H1 (cell line): ENCODE measurements at regions not wholly inside any gene's neighbourhood (a gene's known extent, or its start where the extent isn't known, plus 50 kb on each side); places are given as distances from the start of the nearest gene placed in this dataset.

Source experiments
- CTCF ChIA-PET: fragments of 300-600 bp; sonication (Branson Sonifier 250); formaldehyde crosslinking; loops from one replicate; lab custom pipeline; 2021; ENCODE audit not compliant: partially characterized antibody; lab: Charles Lee
- POLR2A ChIA-PET: fragments of 300-600 bp; sonication (Branson Sonifier 250); formaldehyde crosslinking; loops from one replicate; lab custom pipeline; 2021; ENCODE audit warnings: inconsistent platforms; ENCODE audit not compliant: partially characterized antibody; lab: Charles Lee
- DNase-seq, 2 experiments: peaks; one replicate each; pipeline versions ENCODE4 v3.0.0 to v3.0.0-alpha.2; 2010 to 2022; ENCODE audit warnings: low spot score in 2 of 2, low read depth in 1 of 2, mixed read lengths in 1 of 2
- FAIRE-seq: peaks from 2 replicates; lab custom pipeline; 2011; peaks lifted over from hg19 to GRCh38; lab: Jason Lieb, UNC
- H2AFZ ChIP-seq: 2 replicates; pipeline ENCODE4 v1.8.1; 2012; ENCODE audit warnings: low read length, inconsistent platforms
- H2AK5ac ChIP-seq: 2 replicates; pipeline ENCODE4 v1.6.1; 2013; ENCODE audit warnings: low read depth, low read length
- H2BK120ac ChIP-seq: replicated peaks from 2 replicates; pipeline ENCODE3; 2013; ENCODE audit warnings: low read depth, low read length, inconsistent platforms
- H2BK12ac ChIP-seq: 2 replicates; pipeline ENCODE4 v1.6.1; 2013; ENCODE audit warnings: low read depth, low read length
- H2BK15ac ChIP-seq: 2 replicates; pipeline ENCODE4 v1.6.1; 2013; ENCODE audit warnings: low read length
- H2BK20ac ChIP-seq: 2 replicates; pipeline ENCODE4 v1.6.1; 2013; ENCODE audit warnings: low read length
- H2BK5ac ChIP-seq: 2 replicates; pipeline ENCODE4 v1.6.1; 2013; ENCODE audit warnings: low read depth, low read length
- H3K14ac ChIP-seq: 2 replicates; pipeline ENCODE4 v1.6.1; 2013; ENCODE audit warnings: inconsistent platforms; ENCODE audit not compliant: insufficient read length
- H3K18ac ChIP-seq: 2 replicates; pipeline ENCODE4 v1.6.1; 2013; ENCODE audit warnings: low read length; ENCODE audit errors: extremely low read depth
- H3K23ac ChIP-seq: 2 replicates; pipeline ENCODE4 v1.6.1; 2013; ENCODE audit warnings: inconsistent platforms; ENCODE audit not compliant: insufficient read length
- H3K23me2 ChIP-seq: 2 replicates; pipeline ENCODE4 v1.6.1; 2013; ENCODE audit warnings: low read depth, low read length
- H3K27ac ChIP-seq: 2 replicates; pipeline ENCODE4 v1.6.1; 2011; ENCODE audit warnings: low read depth, low read length, inconsistent platforms
- H3K27me3 ChIP-seq, 4 experiments: replicated peaks in 1 of 4; 1 replicate in 1 of 4; 2 replicates in 3 of 4; pipeline versions ENCODE4 v1.6.1 to v1.8.1; 2011 to 2013; ENCODE audit warnings: low read length in 3 of 4, mild to moderate bottlenecking in 3 of 4, inconsistent platforms in 2 of 4, mixed read lengths in 2 of 4, moderate library complexity in 1 of 4; ENCODE audit not compliant: control insufficient read depth in 3 of 4, insufficient read depth in 3 of 4; ENCODE audit errors: extremely low read depth in 1 of 4
- H3K36me3 ChIP-seq, 4 experiments: 2 replicates each; pipeline versions ENCODE4 v1.6.1 to v1.8.1; 2011 to 2013; ENCODE audit warnings: mild to moderate bottlenecking in 4 of 4, low read length in 3 of 4, moderate library complexity in 2 of 4, control low read depth in 1 of 4, inconsistent platforms in 1 of 4; ENCODE audit not compliant: insufficient read depth in 4 of 4, control insufficient read depth in 2 of 4
- H3K4ac ChIP-seq: replicated peaks from 2 replicates; pipeline ENCODE3; 2013; ENCODE audit warnings: low read length, low read depth, mixed read lengths, inconsistent platforms; ENCODE audit not compliant: insufficient read length
- H3K4me1 ChIP-seq, 4 experiments: replicated peaks in 1 of 4; 1 replicate in 1 of 4; 2 replicates in 3 of 4; pipeline versions ENCODE4 v1.6.1 to v1.8.1; 2011 to 2013; ENCODE audit warnings: low read length in 3 of 4, inconsistent platforms in 2 of 4, mixed read lengths in 1 of 4; ENCODE audit not compliant: insufficient read depth in 4 of 4, control insufficient read depth in 3 of 4
- H3K4me2 ChIP-seq, 2 experiments: 2 replicates each; pipeline versions ENCODE4 v1.6.1 to v1.8.1; 2011 to 2013; ENCODE audit warnings: low read depth in 2 of 2, low read length in 2 of 2, control low read depth in 1 of 2, inconsistent platforms in 1 of 2, mild to moderate bottlenecking in 1 of 2; ENCODE audit not compliant: insufficient read depth in 1 of 2
- H3K4me3 ChIP-seq, 4 experiments: fragments of 200-600, 300-600 bp in 1 of 4; sonication (generic), shearing (Covaris generic), sonication (Bioruptor Twin) in 1 of 4; 2 replicates each; pipeline versions ENCODE4 v1.5.1 to v1.8.1; 2011 to 2016; ENCODE audit warnings: low read length in 4 of 4, low read depth in 3 of 4, control low read depth in 2 of 4, inconsistent platforms in 2 of 4, mild to moderate bottlenecking in 2 of 4, mixed read lengths in 1 of 4, moderate library complexity in 1 of 4; ENCODE audit not compliant: insufficient read depth in 2 of 4; ENCODE audit errors: extremely low read depth in 1 of 4
- H3K56ac ChIP-seq: replicated peaks from 2 replicates; pipeline ENCODE3; 2013; ENCODE audit warnings: low read depth, mild to moderate bottlenecking, mixed read lengths, low read length, inconsistent platforms; ENCODE audit not compliant: insufficient read length
- H3K79me1 ChIP-seq: 2 replicates; pipeline ENCODE4 v1.6.1; 2013; ENCODE audit warnings: low read depth, low read length, control low read depth
- H3K79me2 ChIP-seq, 2 experiments: 2 replicates each; pipeline versions ENCODE4 v1.6.1 to v1.8.1; 2012 to 2013; ENCODE audit warnings: low read length in 2 of 2, mild to moderate bottlenecking in 2 of 2, inconsistent platforms in 1 of 2; ENCODE audit not compliant: insufficient read depth in 2 of 2, control insufficient read depth in 1 of 2
- H3K9ac ChIP-seq, 4 experiments: replicated peaks in 1 of 4; 1 replicate in 1 of 4; 2 replicates in 3 of 4; pipeline versions ENCODE4 v1.6.1 to v1.8.1; 2011 to 2013; ENCODE audit warnings: low read depth in 3 of 4, low read length in 3 of 4, control low read depth in 2 of 4, mild to moderate bottlenecking in 2 of 4, moderate library complexity in 2 of 4, inconsistent platforms in 1 of 4; ENCODE audit errors: extremely low read depth in 1 of 4
- H3K9me3 ChIP-seq, 2 experiments: 2 replicates each; pipeline versions ENCODE4 v1.6.1 to v1.8.1; 2012 to 2013; ENCODE audit warnings: mild to moderate bottlenecking in 2 of 2, moderate library complexity in 2 of 2, control low read depth in 1 of 2, inconsistent platforms in 1 of 2, low read depth in 1 of 2, low read length in 1 of 2, mixed read lengths in 1 of 2; ENCODE audit not compliant: insufficient read depth in 2 of 2
- H4K20me1 ChIP-seq, 2 experiments: replicated peaks in 1 of 2; 2 replicates each; pipeline versions ENCODE3 to v1.8.1; 2011 to 2013; ENCODE audit warnings: inconsistent platforms in 2 of 2, low read length in 2 of 2, mild to moderate bottlenecking in 1 of 2; ENCODE audit not compliant: insufficient read depth in 2 of 2, control insufficient read depth in 1 of 2
- H4K5ac ChIP-seq: 2 replicates; pipeline ENCODE4 v1.6.1; 2013; ENCODE audit warnings: low read length, low read depth, mixed read lengths, inconsistent platforms; ENCODE audit not compliant: insufficient read length
- H4K8ac ChIP-seq: 2 replicates; pipeline ENCODE4 v1.8.0; 2013; ENCODE audit warnings: mild to moderate bottlenecking, moderate library complexity, low read length, inconsistent platforms; ENCODE audit not compliant: insufficient read depth; ENCODE audit errors: extremely low read depth
- H4K91ac ChIP-seq: replicated peaks from 2 replicates; pipeline ENCODE3; 2013; ENCODE audit warnings: low read length, mixed read lengths, inconsistent platforms; ENCODE audit not compliant: insufficient read length
- BCL11A ChIP-seq, 2 experiments: IDR thresholded peaks; one replicate each; pipeline ENCODE4 v1.6.1; 2011; ENCODE audit warnings: low read depth in 2 of 2, low read length in 2 of 2, mild to moderate bottlenecking in 2 of 2
- GTF2F1 ChIP-seq: IDR thresholded peaks from 2 replicates; pipeline ENCODE4 v1.6.1; 2012; ENCODE audit warnings: low read depth, low read length, improper control_type of control experiment, borderline replicate concordance
- HDAC2 ChIP-seq, 2 experiments: fragments of 300-600 bp in 1 of 2; sonication (generic) in 1 of 2; IDR thresholded peaks; 2 replicates each; pipeline ENCODE4 v1.6.1; 2011 to 2012; ENCODE audit warnings: low read depth in 2 of 2, low read length in 2 of 2, mild to moderate bottlenecking in 2 of 2, moderate library complexity in 2 of 2, borderline replicate concordance in 1 of 2, inconsistent platforms in 1 of 2
- KDM5A ChIP-seq: fragments of 200-600 bp; IDR thresholded peaks from 2 replicates; pipeline ENCODE4 v1.7.1; 2012; ENCODE audit warnings: mild to moderate bottlenecking, low read length, inconsistent platforms, mixed read lengths
- MAFK ChIP-seq: IDR thresholded peaks from 2 replicates; pipeline ENCODE4 v1.6.1; 2012; ENCODE audit warnings: low read depth, mild to moderate bottlenecking, improper control_type of control experiment, low read length
- NANOG ChIP-seq: IDR thresholded peaks from 2 replicates; pipeline ENCODE4 v1.6.1; 2011; ENCODE audit warnings: low read length, low read depth, mild to moderate bottlenecking, inconsistent platforms; ENCODE audit not compliant: insufficient read depth, poor library complexity, severe bottlenecking
- RFX5 ChIP-seq: IDR thresholded peaks from 2 replicates; pipeline ENCODE4 v1.6.1; 2011; ENCODE audit warnings: low read depth, low read length, improper control_type of control experiment, borderline replicate concordance
- SIX5 ChIP-seq: IDR thresholded peaks from 2 replicates; pipeline ENCODE4 v1.6.1; 2011; ENCODE audit warnings: mild to moderate bottlenecking, low read depth, low read length
- SP1 ChIP-seq: IDR thresholded peaks from 2 replicates; pipeline ENCODE4 v1.6.1; 2011; ENCODE audit warnings: low read depth, low read length
- TAF7 ChIP-seq: optimal IDR thresholded peaks from 2 replicates; pipeline ENCODE3; 2011; ENCODE audit warnings: low read depth, mild to moderate bottlenecking, inconsistent platforms, low read length, moderate library complexity, borderline replicate concordance
- WGBS, 2 experiments: shearing (Covaris generic) in 1 of 2; methylation state at CpG; one replicate each; pipeline versions ENCODE4 v1.1.6 to v1.1.7; 2013 to 2015; ENCODE audit warnings: low lambda C conversion rate in 2 of 2, mixed read lengths in 2 of 2, inconsistent platforms in 1 of 2, low coverage in 1 of 2, missing lambda C conversion rate in 1 of 2; ENCODE audit not compliant: insufficient replicate concordance in 2 of 2, insufficient coverage in 1 of 2, insufficient read length in 1 of 2; ENCODE audit errors: extremely low coverage in 1 of 2, missing lambda C conversion rate in 1 of 2; 5-methylcytosine and 5-hydroxymethylcytosine counted together
- TF ChIP-seq, protein P1 (sequence below): IDR thresholded peaks from 2 replicates; pipeline ENCODE4 v1.6.1; 2012; ENCODE audit warnings: inconsistent platforms
- TF ChIP-seq, protein P2 (sequence below): IDR thresholded peaks from 2 replicates; pipeline ENCODE4 v1.6.1; 2012; ENCODE audit warnings: inconsistent platforms

DNA sequence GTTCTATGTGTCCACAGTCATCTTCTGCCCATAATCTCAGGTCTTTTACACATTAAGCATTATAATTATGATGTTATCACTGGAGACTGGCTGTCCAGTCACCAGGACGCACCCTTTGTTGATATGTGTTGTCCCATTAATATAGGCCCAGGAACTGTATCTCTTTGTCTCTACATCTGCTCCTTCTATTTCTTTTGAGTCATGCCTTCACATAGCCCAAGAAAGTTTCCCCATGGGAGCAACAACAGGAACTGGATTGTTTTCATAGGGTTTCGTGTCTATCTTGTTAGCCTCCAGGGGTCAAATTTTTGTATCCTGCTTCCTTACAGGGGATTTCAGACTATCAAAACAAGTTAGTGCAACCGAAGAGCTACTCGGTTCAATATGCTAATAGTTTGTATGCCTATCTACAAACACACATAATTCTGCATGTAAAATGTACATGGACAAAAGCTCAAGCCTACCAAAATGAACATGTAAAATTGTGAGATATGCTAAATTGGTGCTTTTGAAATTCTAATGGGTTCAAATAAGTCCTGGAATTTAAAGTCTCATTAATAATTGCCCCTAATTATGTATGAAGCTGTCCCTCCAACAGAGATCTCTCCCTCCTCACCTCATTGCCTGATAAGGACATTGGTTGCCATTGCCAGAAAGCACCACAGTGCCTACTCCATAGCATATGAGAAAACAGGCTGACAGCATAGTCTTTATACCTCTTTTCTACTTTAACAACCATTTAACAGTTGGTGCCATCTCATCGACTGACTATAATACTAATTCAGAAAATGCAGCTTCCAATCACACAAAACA, 99.8 kb upstream of the DIO2 start:
- 90% methylated on average over 5 of the region's 5 CpGs; no CpG with 5 or more reads in 1 of the 2 experiments for WGBS, 2 experiments
- no peak for TF ChIP-seq NANOG
- no peak for TF ChIP-seq GTF2F1
- TF ChIP-seq SP1: no peak
- TF ChIP-seq, protein P1, sequence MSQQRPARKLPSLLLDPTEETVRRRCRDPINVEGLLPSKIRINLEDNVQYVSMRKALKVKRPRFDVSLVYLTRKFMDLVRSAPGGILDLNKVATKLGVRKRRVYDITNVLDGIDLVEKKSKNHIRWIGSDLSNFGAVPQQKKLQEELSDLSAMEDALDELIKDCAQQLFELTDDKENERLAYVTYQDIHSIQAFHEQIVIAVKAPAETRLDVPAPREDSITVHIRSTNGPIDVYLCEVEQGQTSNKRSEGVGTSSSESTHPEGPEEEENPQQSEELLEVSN: no peak
- no peak for TF ChIP-seq BCL11A (IDR thresholded peaks at IDR 0.05; ENCODE audit: low read depth in 2 of 2, low read length in 2 of 2)
- TF ChIP-seq, protein P2, sequence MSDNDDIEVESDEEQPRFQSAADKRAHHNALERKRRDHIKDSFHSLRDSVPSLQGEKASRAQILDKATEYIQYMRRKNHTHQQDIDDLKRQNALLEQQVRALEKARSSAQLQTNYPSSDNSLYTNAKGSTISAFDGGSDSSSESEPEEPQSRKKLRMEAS: no peak
- no peak for TF ChIP-seq SIX5
- no peak for TF ChIP-seq RFX5
- no peak for TF ChIP-seq HDAC2 (IDR thresholded peaks at IDR 0.05; ENCODE audit: borderline replicate concordance in 1 of 2, low read depth in 2 of 2, low read length in 2 of 2)
- no peak for TF ChIP-seq MAFK
- TF ChIP-seq TAF7: no peak
- no peak for TF ChIP-seq KDM5A

More for the DNA sequence above, 99.8 kb upstream of the DIO2 start:
- H3K9ac ChIP-seq: no peak overlapping the region
- no peaks in the 10 kb centered on the region for H3K36me3 ChIP-seq
- H3K4me1 ChIP-seq: peaks cover 0 to 2% (median 0%) of the 10 kb centered on the region in 4 experiments; a peak in 1 of 7 replicates
- H4K20me1 ChIP-seq: no peaks in the 10 kb centered on the region
- no peaks in the 10 kb centered on the region for H3K27me3 ChIP-seq
- H3K4me2 ChIP-seq: no peak overlapping the region
- no peaks in the 10 kb centered on the region for H3K79me2 ChIP-seq
- no peak overlapping the region for H2BK12ac ChIP-seq
- no peak overlapping the region for H2BK120ac ChIP-seq
- H2BK15ac ChIP-seq: no peak overlapping the region
- H4K5ac ChIP-seq: no peak overlapping the region
- no peak overlapping the region for H3K27ac ChIP-seq
- no peak overlapping the region for H3K4me3 ChIP-seq
- H3K56ac ChIP-seq: no peak overlapping the region
- H3K79me1 ChIP-seq: no peaks in the 10 kb centered on the region
- no peak overlapping the region for H4K91ac ChIP-seq
- H3K23ac ChIP-seq: no peak overlapping the region
- ChIA-PET POLR2A (no interaction called here), CTCF (no interaction called here)
- H3K4ac ChIP-seq: no peak overlapping the region
- no peak overlapping the region for H4K8ac ChIP-seq
- FAIRE-seq: no peak
- H3K18ac ChIP-seq: no peak overlapping the region
- no peaks in the 10 kb centered on the region for H3K23me2 ChIP-seq
- H2AK5ac ChIP-seq: no peak overlapping the region
- no peak overlapping the region for H3K14ac ChIP-seq
- H2BK5ac ChIP-seq: no peak overlapping the region
- H3K9me3 ChIP-seq: no peaks in the 10 kb centered on the region
- no peak overlapping the region for H2AFZ ChIP-seq
- no peak for DNase-seq
- H2BK20ac ChIP-seq: no peak overlapping the region
